ENCODE measurements at regions not wholly inside any gene's neighbourhood (a gene's known extent, or its start where the extent isn't known, plus 50 kb on each side); places are given as distances from the start of the nearest gene placed in this dataset.
A peak's percentile ranks its signal among the peaks of the same experiment; 100 is the strongest.

GRCh38 chr6:47362857-47363461, 53.3 kb upstream of the TNFRSF21 start (continued):
- TF ChIP-seq CBX2 (IDR thresholded peaks at IDR 0.05; ENCODE audit: low read depth, low read length): no peak
- no peak for TF ChIP-seq CBX2 (CRISPR knock-in tag; IDR thresholded peaks at IDR 0.05; ENCODE audit: low read depth)
- no peak for TF ChIP-seq ZNF282 (IDR thresholded peaks at IDR 0.05; ENCODE audit: partially characterized antibody)
- TF ChIP-seq HNRNPK (IDR thresholded peaks at IDR 0.05; ENCODE audit: low read depth, low read length, poor library complexity, severe bottlenecking): no peak
- no peak for TF ChIP-seq TRIM22 (IDR thresholded peaks at IDR 0.05)
- no peak for TF ChIP-seq FOXO4 (CRISPR knock-in tag; conservative IDR thresholded peaks at IDR 0.05)
- no peak for TF ChIP-seq ZNF414 (CRISPR knock-in tag; IDR thresholded peaks at IDR 0.05)
- TF ChIP-seq ZNF792 (CRISPR knock-in tag; IDR thresholded peaks at IDR 0.05): peak; percentile 66; the same call in 1 of the 2 replicates
- no peak for TF ChIP-seq ZNF619 (CRISPR knock-in tag; IDR thresholded peaks at IDR 0.05)
- no peak for TF ChIP-seq ZNF569 (CRISPR knock-in tag; IDR thresholded peaks at IDR 0.05; ENCODE audit: borderline replicate concordance)
- TF ChIP-seq FOXC1 (CRISPR knock-in tag; IDR thresholded peaks at IDR 0.05; ENCODE audit: borderline replicate concordance): no peak
- no peak for TF ChIP-seq ZBTB42 (CRISPR knock-in tag; IDR thresholded peaks at IDR 0.05)
- TF ChIP-seq ZNF430 (CRISPR knock-in tag; IDR thresholded peaks at IDR 0.05): 0 out of 2 replicates have a peak, but pooled peaks have one; percentile 32
- TF ChIP-seq CEBPZ (IDR thresholded peaks at IDR 0.05; ENCODE audit: low read length): no peak
- TF ChIP-seq HNF4A (CRISPR knock-in tag; IDR thresholded peaks at IDR 0.05): peak; percentile 78
- TF ChIP-seq ZNF337 (CRISPR knock-in tag; IDR thresholded peaks at IDR 0.05; ENCODE audit: borderline replicate concordance, low read depth): no peak
- TF ChIP-seq NR2C2 (CRISPR knock-in tag; IDR thresholded peaks at IDR 0.05; ENCODE audit: borderline replicate concordance): peak; percentile 69
- TF ChIP-seq KDM2A (CRISPR knock-in tag; IDR thresholded peaks at IDR 0.05; ENCODE audit: borderline replicate concordance, low read depth): 0 out of 2 replicates have a peak, but pooled peaks have one; percentile 27
- no peak for TF ChIP-seq PREB (CRISPR knock-in tag; IDR thresholded peaks at IDR 0.05)
- no peak for TF ChIP-seq ZNF275 (CRISPR knock-in tag; IDR thresholded peaks at IDR 0.05; ENCODE audit: borderline replicate concordance)
- TF ChIP-seq ARNT (IDR thresholded peaks at IDR 0.05): no peak
- TF ChIP-seq ZNF12 (CRISPR knock-in tag; IDR thresholded peaks at IDR 0.05): peak; percentile 71; the same call in 1 of the 2 replicates

Measured in HepG2 (cell line).